ENCODE measurements at regions not wholly inside any gene's neighbourhood (a gene's known extent, or its start where the extent isn't known, plus 50 kb on each side); places are given as distances from the start of the nearest gene placed in this dataset.

GRCh38 chr14:28603606-28604005 is 163.0 kb upstream of the FOXG1 start:
- TF ChIP-seq CTCF (IDR thresholded peaks at IDR 0.05; ENCODE audit: low read depth, low read length, poor library complexity, severe bottlenecking) (no peak), EZH2phosphoT487 (IDR thresholded peaks at IDR 0.05; ENCODE audit: borderline replicate concordance, low read length) (no peak)

Measured in DOHH2 (cell line).